Ishikawa (cell line): ENCODE measurements at regions not wholly inside any gene's neighbourhood (a gene's known extent, or its start where the extent isn't known, plus 50 kb on each side); places are given as distances from the start of the nearest gene placed in this dataset.

Experiments
- EGR1 ChIP-seq: IDR thresholded peaks from 2 replicates; pipeline ENCODE4 v1.6.1; 2012
- TAF1 ChIP-seq: IDR thresholded peaks from 2 replicates; pipeline ENCODE4 v1.6.1; 2012; ENCODE audit warnings: low read depth, mild to moderate bottlenecking
- TCF12 ChIP-seq: IDR thresholded peaks from 2 replicates; pipeline ENCODE4 v1.6.1; 2012; ENCODE audit warnings: low read depth
- YY1 ChIP-seq: IDR thresholded peaks from 2 replicates; pipeline ENCODE4 v1.6.1; 2012; ENCODE audit warnings: low read depth
- TF ChIP-seq, protein P1 (sequence below): IDR thresholded peaks from 2 replicates; pipeline ENCODE4 v1.6.1; 2012; ENCODE audit warnings: low read depth, mild to moderate bottlenecking
- TF ChIP-seq, protein P2 (sequence below): IDR thresholded peaks from 2 replicates; pipeline ENCODE4 v1.6.1; 2012

DNA sequence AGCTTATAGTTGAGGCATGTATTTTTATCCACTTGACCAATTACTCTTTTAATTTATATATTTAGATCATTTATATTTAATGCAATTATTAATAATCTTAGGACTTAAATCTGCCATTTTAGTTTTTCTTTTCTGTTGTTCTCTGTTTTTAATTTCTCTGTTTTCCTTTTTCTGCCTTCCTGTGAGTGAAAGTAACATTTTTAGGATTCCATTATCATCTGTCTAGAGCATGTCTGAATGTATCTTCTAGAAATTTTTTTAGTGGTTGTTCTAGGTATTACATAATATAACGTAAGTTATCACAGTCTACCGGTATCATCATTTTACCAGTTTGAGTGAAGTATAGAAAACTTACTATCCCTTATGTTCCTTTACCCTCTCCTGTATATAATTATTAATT is 197.3 kb downstream of the UNC5CL start:
- TF ChIP-seq, protein P1, sequence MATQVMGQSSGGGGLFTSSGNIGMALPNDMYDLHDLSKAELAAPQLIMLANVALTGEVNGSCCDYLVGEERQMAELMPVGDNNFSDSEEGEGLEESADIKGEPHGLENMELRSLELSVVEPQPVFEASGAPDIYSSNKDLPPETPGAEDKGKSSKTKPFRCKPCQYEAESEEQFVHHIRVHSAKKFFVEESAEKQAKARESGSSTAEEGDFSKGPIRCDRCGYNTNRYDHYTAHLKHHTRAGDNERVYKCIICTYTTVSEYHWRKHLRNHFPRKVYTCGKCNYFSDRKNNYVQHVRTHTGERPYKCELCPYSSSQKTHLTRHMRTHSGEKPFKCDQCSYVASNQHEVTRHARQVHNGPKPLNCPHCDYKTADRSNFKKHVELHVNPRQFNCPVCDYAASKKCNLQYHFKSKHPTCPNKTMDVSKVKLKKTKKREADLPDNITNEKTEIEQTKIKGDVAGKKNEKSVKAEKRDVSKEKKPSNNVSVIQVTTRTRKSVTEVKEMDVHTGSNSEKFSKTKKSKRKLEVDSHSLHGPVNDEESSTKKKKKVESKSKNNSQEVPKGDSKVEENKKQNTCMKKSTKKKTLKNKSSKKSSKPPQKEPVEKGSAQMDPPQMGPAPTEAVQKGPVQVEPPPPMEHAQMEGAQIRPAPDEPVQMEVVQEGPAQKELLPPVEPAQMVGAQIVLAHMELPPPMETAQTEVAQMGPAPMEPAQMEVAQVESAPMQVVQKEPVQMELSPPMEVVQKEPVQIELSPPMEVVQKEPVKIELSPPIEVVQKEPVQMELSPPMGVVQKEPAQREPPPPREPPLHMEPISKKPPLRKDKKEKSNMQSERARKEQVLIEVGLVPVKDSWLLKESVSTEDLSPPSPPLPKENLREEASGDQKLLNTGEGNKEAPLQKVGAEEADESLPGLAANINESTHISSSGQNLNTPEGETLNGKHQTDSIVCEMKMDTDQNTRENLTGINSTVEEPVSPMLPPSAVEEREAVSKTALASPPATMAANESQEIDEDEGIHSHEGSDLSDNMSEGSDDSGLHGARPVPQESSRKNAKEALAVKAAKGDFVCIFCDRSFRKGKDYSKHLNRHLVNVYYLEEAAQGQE: no peak
- TF ChIP-seq TCF12: no peak
- TF ChIP-seq EGR1: no peak
- no peak for TF ChIP-seq TAF1
- TF ChIP-seq, protein P2, sequence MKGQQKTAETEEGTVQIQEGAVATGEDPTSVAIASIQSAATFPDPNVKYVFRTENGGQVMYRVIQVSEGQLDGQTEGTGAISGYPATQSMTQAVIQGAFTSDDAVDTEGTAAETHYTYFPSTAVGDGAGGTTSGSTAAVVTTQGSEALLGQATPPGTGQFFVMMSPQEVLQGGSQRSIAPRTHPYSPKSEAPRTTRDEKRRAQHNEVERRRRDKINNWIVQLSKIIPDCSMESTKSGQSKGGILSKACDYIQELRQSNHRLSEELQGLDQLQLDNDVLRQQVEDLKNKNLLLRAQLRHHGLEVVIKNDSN: no peak
- TF ChIP-seq YY1: no peak
